ENCODE measurements at regions not wholly inside any gene's neighbourhood (a gene's known extent, or its start where the extent isn't known, plus 50 kb on each side); places are given as distances from the start of the nearest gene placed in this dataset.

- TF ChIP-seq PRRX2 (CRISPR knock-in tag; IDR thresholded peaks at IDR 0.05), result no peak
These were observed 281.1 kb upstream of the AMIGO2 start (continued) for GRCh38 chr12:47360771-47361388.

GRCh38 chr12:47360093-47360480 lies 280.3 kb upstream of the AMIGO2 start:
- H3K4me3 Mint-ChIP-seq, result no peak overlapping the region
- H3K4me1 Mint-ChIP-seq, result peaks cover 10% of the 10 kb centered on the region; the same call in 1 of the 2 replicates
- POLR2A ChIA-PET, result no interaction called here
- H3K36me3 Mint-ChIP-seq, result peaks cover 2% of the 10 kb centered on the region; the same call in 1 of the 2 replicates
- ATAC-seq (no peak), DNase-seq (ENCODE audit: low spot score) (no peak)
- no peak overlapping the region for H3K27ac Mint-ChIP-seq
- H3K27me3 Mint-ChIP-seq (ENCODE audit: low read depth), result no peaks in the 10 kb centered on the region
- TF ChIP-seq NFYB (CRISPR knock-in tag; conservative IDR thresholded peaks at IDR 0.05; ENCODE audit: low read depth) (no peak), IRF2 (CRISPR knock-in tag; IDR thresholded peaks at IDR 0.05; ENCODE audit: borderline replicate concordance, low read depth) (no peak), FOXK1 (CRISPR knock-in tag; IDR thresholded peaks at IDR 0.05) (no peak), E2F4 (CRISPR knock-in tag; IDR thresholded peaks at IDR 0.05; ENCODE audit: borderline replicate concordance, low read depth) (no peak), GABPB1 (CRISPR knock-in tag; IDR thresholded peaks at IDR 0.05) (no peak), ZNF423 (CRISPR knock-in tag; IDR thresholded peaks at IDR 0.05) (no peak), PRRX2 (CRISPR knock-in tag; IDR thresholded peaks at IDR 0.05) (no peak), RORB (CRISPR knock-in tag; IDR thresholded peaks at IDR 0.05) (no peak), ZNF396 (CRISPR knock-in tag; IDR thresholded peaks at IDR 0.05; ENCODE audit: borderline replicate concordance) (no peak), KAT7 (CRISPR knock-in tag; IDR thresholded peaks at IDR 0.05; ENCODE audit: borderline replicate concordance) (no peak)
- TF ChIP-seq, protein P1, sequence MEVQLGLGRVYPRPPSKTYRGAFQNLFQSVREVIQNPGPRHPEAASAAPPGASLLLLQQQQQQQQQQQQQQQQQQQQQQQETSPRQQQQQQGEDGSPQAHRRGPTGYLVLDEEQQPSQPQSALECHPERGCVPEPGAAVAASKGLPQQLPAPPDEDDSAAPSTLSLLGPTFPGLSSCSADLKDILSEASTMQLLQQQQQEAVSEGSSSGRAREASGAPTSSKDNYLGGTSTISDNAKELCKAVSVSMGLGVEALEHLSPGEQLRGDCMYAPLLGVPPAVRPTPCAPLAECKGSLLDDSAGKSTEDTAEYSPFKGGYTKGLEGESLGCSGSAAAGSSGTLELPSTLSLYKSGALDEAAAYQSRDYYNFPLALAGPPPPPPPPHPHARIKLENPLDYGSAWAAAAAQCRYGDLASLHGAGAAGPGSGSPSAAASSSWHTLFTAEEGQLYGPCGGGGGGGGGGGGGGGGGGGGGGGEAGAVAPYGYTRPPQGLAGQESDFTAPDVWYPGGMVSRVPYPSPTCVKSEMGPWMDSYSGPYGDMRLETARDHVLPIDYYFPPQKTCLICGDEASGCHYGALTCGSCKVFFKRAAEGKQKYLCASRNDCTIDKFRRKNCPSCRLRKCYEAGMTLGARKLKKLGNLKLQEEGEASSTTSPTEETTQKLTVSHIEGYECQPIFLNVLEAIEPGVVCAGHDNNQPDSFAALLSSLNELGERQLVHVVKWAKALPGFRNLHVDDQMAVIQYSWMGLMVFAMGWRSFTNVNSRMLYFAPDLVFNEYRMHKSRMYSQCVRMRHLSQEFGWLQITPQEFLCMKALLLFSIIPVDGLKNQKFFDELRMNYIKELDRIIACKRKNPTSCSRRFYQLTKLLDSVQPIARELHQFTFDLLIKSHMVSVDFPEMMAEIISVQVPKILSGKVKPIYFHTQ (CRISPR knock-in tag; IDR thresholded peaks at IDR 0.05), result no peak
- TF ChIP-seq, protein P2, sequence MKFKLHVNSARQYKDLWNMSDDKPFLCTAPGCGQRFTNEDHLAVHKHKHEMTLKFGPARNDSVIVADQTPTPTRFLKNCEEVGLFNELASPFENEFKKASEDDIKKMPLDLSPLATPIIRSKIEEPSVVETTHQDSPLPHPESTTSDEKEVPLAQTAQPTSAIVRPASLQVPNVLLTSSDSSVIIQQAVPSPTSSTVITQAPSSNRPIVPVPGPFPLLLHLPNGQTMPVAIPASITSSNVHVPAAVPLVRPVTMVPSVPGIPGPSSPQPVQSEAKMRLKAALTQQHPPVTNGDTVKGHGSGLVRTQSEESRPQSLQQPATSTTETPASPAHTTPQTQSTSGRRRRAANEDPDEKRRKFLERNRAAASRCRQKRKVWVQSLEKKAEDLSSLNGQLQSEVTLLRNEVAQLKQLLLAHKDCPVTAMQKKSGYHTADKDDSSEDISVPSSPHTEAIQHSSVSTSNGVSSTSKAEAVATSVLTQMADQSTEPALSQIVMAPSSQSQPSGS (CRISPR knock-in tag; IDR thresholded peaks at IDR 0.05; ENCODE audit: borderline replicate concordance, low read depth), result no peak
- TF ChIP-seq, protein P3, sequence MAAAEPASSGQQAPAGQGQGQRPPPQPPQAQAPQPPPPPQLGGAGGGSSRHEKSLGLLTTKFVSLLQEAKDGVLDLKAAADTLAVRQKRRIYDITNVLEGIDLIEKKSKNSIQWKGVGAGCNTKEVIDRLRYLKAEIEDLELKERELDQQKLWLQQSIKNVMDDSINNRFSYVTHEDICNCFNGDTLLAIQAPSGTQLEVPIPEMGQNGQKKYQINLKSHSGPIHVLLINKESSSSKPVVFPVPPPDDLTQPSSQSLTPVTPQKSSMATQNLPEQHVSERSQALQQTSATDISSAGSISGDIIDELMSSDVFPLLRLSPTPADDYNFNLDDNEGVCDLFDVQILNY (CRISPR knock-in tag; IDR thresholded peaks at IDR 0.05), result no peak
- peaks cover 9% of the 10 kb centered on the region for H3K9me3 Mint-ChIP-seq
- CTCF ChIA-PET, result no interaction called here

- no peaks in the 10 kb centered on the region for H3K27me3 Mint-ChIP-seq (ENCODE audit: low read depth)
- H3K4me1 Mint-ChIP-seq, result peaks cover 10% of the 10 kb centered on the region; the same call in 1 of the 2 replicates
- ATAC-seq (no peak), DNase-seq (ENCODE audit: low spot score) (no peak)
- H3K36me3 Mint-ChIP-seq, result peaks cover 2% of the 10 kb centered on the region; the same call in 1 of the 2 replicates
- POLR2A ChIA-PET, result no interaction called here
- peaks cover 9% of the 10 kb centered on the region for H3K9me3 Mint-ChIP-seq
- no peak overlapping the region for H3K27ac Mint-ChIP-seq
- H3K4me3 Mint-ChIP-seq, result no peak overlapping the region
- CTCF ChIA-PET, result no interaction called here
- TF ChIP-seq GRHL2 (CRISPR knock-in tag; IDR thresholded peaks at IDR 0.05; ENCODE audit: insufficient replicate concordance, severe bottlenecking) (no peak), NR1H2 (CRISPR knock-in tag; IDR thresholded peaks at IDR 0.05) (no peak), MYBL2 (CRISPR knock-in tag; IDR thresholded peaks at IDR 0.05) (no peak), PREB (CRISPR knock-in tag; IDR thresholded peaks at IDR 0.05; ENCODE audit: borderline replicate concordance) (no peak), TP53 (CRISPR knock-in tag; IDR thresholded peaks at IDR 0.05) (no peak), ELF4 (CRISPR knock-in tag; IDR thresholded peaks at IDR 0.05; ENCODE audit: low read depth) (no peak), TCF7 (CRISPR knock-in tag; IDR thresholded peaks at IDR 0.05; ENCODE audit: low read depth) (no peak), ZNF416 (CRISPR knock-in tag; IDR thresholded peaks at IDR 0.05) (no peak)
- TF ChIP-seq, protein P4, sequence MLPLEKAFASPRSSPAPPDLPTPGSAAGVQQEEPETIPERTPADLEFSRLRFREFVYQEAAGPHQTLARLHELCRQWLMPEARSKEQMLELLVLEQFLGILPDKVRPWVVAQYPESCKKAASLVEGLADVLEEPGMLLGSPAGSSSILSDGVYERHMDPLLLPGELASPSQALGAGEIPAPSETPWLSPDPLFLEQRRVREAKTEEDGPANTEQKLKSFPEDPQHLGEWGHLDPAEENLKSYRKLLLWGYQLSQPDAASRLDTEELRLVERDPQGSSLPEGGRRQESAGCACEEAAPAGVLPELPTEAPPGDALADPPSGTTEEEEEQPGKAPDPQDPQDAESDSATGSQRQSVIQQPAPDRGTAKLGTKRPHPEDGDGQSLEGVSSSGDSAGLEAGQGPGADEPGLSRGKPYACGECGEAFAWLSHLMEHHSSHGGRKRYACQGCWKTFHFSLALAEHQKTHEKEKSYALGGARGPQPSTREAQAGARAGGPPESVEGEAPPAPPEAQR (CRISPR knock-in tag; IDR thresholded peaks at IDR 0.05), result no peak
These were observed 279.7 kb upstream of the AMIGO2 start for GRCh38 chr12:47359310-47360092.

Data from WTC11 (cell line).